ENCODE measurements at regions not wholly inside any gene's neighbourhood (a gene's known extent, or its start where the extent isn't known, plus 50 kb on each side); places are given as distances from the start of the nearest gene placed in this dataset.

GRCh38 chr7:138289864-138290263 is 170.2 kb upstream of the TRIM24 start:
- Histone ChIP-seq H3K4me3 (replicated peaks in 1 of 3; ENCODE audit: low read depth in 2 of 3, low read length in 3 of 3) (no peak overlapping the region), H3K9me3 (replicated peaks in 1 of 2; ENCODE audit: control insufficient read depth in 1 of 2, insufficient read depth in 1 of 2, low read length in 2 of 2) (peaks cover 13 to 21% of the 10 kb centered on the region in 2 donors), H4K20me1 (ENCODE audit: insufficient read depth, low read length) (no peaks in the 10 kb centered on the region), H3K36me3 (replicated peaks in 1 of 2; ENCODE audit: control insufficient read depth in 1 of 2, insufficient read depth in 2 of 2, low read length in 2 of 2) (no peaks in the 10 kb centered on the region), H3K4me1 (ENCODE audit: control insufficient read depth in 1 of 2, insufficient read depth in 2 of 2, low read length in 2 of 2) (peaks cover 9 to 10% of the 10 kb centered on the region in 2 donors), H3K79me2 (ENCODE audit: insufficient read depth, low read length) (no peaks in the 10 kb centered on the region), H3K27ac (ENCODE audit: low read depth in 1 of 2, low read length in 2 of 2) (no peak overlapping the region), H3K27me3 (ENCODE audit: control insufficient read depth in 2 of 2, insufficient read depth in 2 of 2, low read length in 2 of 2) (no peaks in the 10 kb centered on the region), H3K4me2 (replicated peaks; ENCODE audit: extremely low read depth, low read length, poor library complexity, severe bottlenecking) (no peak overlapping the region), H3K9ac (ENCODE audit: insufficient read depth, low read length, poor library complexity, severe bottlenecking) (no peak overlapping the region), H2AFZ (ENCODE audit: insufficient read depth, low read depth, low read length, poor library complexity, severe bottlenecking) (no peak overlapping the region)
- Mint-ChIP-seq H3K27me3 (ENCODE audit: low read depth in 3 of 3) (peaks cover 0 to 3% (median 0%) of the 10 kb centered on the region in 3 donors), H3K27ac (peak overlapping the region in 1 of 7 donors; percentile 2), H3K9me3 (peaks cover 14 to 29% (median 19%) of the 10 kb centered on the region in 7 donors), H3K4me1 (peaks cover 6% of the 10 kb centered on the region), H3K36me3 (no peaks in the 10 kb centered on the region), H3K4me3 (no peak overlapping the region)
- TF ChIP-seq CTCF (IDR thresholded peaks at IDR 0.05), result no peak
- intact Hi-C loops (cut with micrococcal nuclease), result no loop called here
- WGBS (ENCODE audit: insufficient coverage), result no CpG with 5 or more reads among the region's 2 CpGs
- no peak for DNase-seq

DNA sequence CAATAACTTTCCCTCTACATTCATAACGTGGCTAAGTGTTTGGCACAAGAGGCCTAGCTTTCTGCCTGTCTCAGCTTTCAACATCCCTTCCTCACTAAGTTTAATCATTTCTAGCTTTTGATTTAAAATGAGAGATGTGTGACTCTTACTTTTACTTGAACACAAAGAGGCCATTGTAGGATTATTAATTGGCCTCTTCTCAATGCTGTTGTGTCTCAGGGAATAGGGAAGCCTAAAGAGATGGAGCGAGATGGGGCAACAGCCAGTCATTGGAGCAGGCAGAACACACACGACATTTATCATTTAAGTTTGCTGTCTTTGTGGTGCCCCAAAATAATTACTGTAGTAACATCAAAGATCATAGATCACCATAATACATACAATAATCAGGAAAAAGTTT is 167.1 kb upstream of the TRIM24 start:
- H3K27ac ChIP-seq (ENCODE audit: low read depth in 1 of 2, low read length in 2 of 2), result no peak overlapping the region
- H3K4me2 ChIP-seq (replicated peaks; ENCODE audit: extremely low read depth, low read length, poor library complexity, severe bottlenecking), result no peak overlapping the region
- peaks cover 13 to 21% of the 10 kb centered on the region in 2 donors for H3K9me3 ChIP-seq (replicated peaks in 1 of 2; ENCODE audit: control insufficient read depth in 1 of 2, insufficient read depth in 1 of 2, low read length in 2 of 2)
- no peak for DNase-seq
- no peak overlapping the region for H3K27ac Mint-ChIP-seq
- H3K4me1 Mint-ChIP-seq, result peaks cover 13% of the 10 kb centered on the region
- H3K27me3 Mint-ChIP-seq (ENCODE audit: low read depth in 3 of 3), result peaks cover 0 to 3% (median 0%) of the 10 kb centered on the region in 3 donors
- WGBS (ENCODE audit: insufficient coverage), result 100% methylated on average over 1 of the region's 3 CpGs
- no peaks in the 10 kb centered on the region for H3K79me2 ChIP-seq (ENCODE audit: insufficient read depth, low read length)
- H3K36me3 ChIP-seq (replicated peaks in 1 of 2; ENCODE audit: control insufficient read depth in 1 of 2, insufficient read depth in 2 of 2, low read length in 2 of 2), result no peaks in the 10 kb centered on the region
- H3K4me3 ChIP-seq (replicated peaks in 1 of 3; ENCODE audit: low read depth in 2 of 3, low read length in 3 of 3), result no peak overlapping the region
- TF ChIP-seq CTCF (IDR thresholded peaks at IDR 0.05), result no peak
- H3K9ac ChIP-seq (ENCODE audit: insufficient read depth, low read length, poor library complexity, severe bottlenecking), result no peak overlapping the region
- H3K27me3 ChIP-seq (ENCODE audit: control insufficient read depth in 2 of 2, insufficient read depth in 2 of 2, low read length in 2 of 2), result no peaks in the 10 kb centered on the region
- intact Hi-C loops (cut with micrococcal nuclease), result no loop called here
- no peaks in the 10 kb centered on the region for H3K36me3 Mint-ChIP-seq
- peaks cover 12 to 19% of the 10 kb centered on the region in 2 donors for H3K4me1 ChIP-seq (ENCODE audit: control insufficient read depth in 1 of 2, insufficient read depth in 2 of 2, low read length in 2 of 2)
- no peak overlapping the region for H3K4me3 Mint-ChIP-seq
- H3K9me3 Mint-ChIP-seq, result peaks cover 14 to 34% (median 19%) of the 10 kb centered on the region in 7 donors
- H4K20me1 ChIP-seq (ENCODE audit: insufficient read depth, low read length), result no peaks in the 10 kb centered on the region
- H2AFZ ChIP-seq (ENCODE audit: insufficient read depth, low read depth, low read length, poor library complexity, severe bottlenecking), result no peak overlapping the region

Data from CD14-positive monocyte (primary cell).